HG03045 (cell line): ENCODE measurements at regions not wholly inside any gene's neighbourhood (a gene's known extent, or its start where the extent isn't known, plus 50 kb on each side); places are given as distances from the start of the nearest gene placed in this dataset.
"Not testable (repeated sequence)": the region's sequence is repeated elsewhere in the genome, so short reads cannot be mapped to it uniquely, and the experiment has no call there.

Source experiments
- ATAC-seq: cut with Tn5 transposase; IDR thresholded peaks from one replicate; pipeline ENCODE4 v1.9.1; 2021; ENCODE audit warnings: mild to moderate bottlenecking, moderate library complexity; ENCODE audit not compliant: unreplicated experiment

DNA sequence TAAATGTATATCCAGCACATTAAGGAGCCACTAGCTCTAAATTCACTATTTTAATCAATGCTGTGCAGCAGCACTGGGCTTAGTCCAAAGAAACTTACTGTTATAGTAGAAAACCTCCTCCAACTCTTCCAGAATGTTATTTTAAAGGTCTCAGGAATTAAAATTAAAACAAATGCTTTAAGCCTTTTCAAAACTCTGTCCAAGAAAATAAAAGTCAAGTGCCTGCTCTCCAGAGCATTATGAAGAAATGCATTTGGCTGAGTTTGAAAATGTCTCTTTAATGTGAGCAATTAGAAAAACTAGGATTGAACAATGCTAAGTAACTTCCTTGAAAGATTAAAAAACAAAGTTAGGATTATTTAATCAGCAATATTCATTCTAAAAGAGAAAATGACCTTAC lies 322.4 kb upstream of the DCN start:
- no peak for ATAC-seq

DNA sequence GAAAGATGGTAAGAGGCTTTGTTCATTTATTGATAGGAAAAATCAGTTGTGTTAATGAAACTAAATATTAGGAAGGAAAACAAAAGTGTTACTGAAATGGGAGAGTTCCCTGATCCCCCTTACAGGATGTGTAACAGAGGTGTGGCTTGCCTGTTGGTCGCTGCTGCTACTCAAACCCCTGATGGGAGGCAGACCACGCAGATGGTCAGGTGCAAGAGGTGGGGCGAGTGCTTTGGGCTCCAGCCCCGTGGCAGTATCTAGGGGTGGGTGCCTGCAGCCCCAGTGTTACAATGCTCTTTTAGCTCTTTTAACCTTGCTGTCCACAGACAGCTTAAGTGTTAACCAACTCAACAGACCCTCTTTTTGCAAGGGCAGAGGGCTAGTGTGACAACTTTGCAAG lies 319.6 kb upstream of the DCN start:
- no peak for ATAC-seq

- ATAC-seq: no peak
These were observed 313.7 kb upstream of the DCN start for GRCh38 chr12:91496337-91496736.

DNA sequence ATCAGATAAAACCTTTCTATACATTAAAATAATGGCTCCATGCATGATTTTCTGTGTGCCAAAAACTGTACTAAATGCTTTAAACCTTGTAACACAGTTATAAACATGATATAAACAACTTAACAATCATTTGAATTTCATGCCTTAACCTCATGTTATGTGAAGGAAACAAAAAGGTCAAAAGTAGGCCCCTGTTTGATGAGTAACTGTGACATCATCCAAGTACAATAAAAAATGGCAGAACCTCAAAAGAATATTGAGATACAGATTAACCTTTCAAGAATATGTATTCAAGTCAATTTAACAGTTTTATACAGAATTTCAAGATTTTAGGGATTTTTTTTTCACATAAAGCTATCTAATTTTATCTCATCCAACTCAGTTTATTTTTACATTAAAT lies 310.7 kb upstream of the DCN start:
- no peak for ATAC-seq

GRCh38 chr12:91492648-91493047 lies 310.0 kb upstream of the DCN start:
- ATAC-seq: no peak

GRCh38 chr12:91490667-91491311 lies 308.2 kb upstream of the DCN start:
- no peak for ATAC-seq

GRCh38 chr12:91483471-91483985 lies 300.9 kb upstream of the DCN start:
- ATAC-seq: no peak

DNA sequence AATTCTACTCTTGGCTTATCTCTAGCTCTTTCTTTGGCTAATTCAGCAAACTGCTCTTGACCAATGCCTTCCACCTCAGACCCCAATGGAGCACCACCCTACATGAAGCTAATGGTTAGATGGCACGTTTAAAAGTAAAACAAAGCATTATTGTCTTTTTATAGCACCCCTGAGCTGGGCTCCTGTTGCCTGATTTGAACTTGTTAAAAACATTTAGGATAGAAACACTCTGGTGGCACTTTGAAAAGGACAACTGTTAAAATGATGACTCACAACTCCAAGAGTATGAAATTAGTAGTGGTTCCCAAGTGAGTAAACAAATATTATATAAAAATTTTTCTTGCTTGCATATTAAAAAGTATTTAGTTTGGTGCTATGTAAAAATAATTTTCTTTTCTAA lies 299.6 kb upstream of the DCN start:
- no peak for ATAC-seq

- ATAC-seq: no peak
These were observed 295.9 kb upstream of the DCN start for GRCh38 chr12:91478500-91478899.

GRCh38 chr12:91467686-91468085 lies 285.1 kb upstream of the DCN start:
- ATAC-seq: no peak

DNA sequence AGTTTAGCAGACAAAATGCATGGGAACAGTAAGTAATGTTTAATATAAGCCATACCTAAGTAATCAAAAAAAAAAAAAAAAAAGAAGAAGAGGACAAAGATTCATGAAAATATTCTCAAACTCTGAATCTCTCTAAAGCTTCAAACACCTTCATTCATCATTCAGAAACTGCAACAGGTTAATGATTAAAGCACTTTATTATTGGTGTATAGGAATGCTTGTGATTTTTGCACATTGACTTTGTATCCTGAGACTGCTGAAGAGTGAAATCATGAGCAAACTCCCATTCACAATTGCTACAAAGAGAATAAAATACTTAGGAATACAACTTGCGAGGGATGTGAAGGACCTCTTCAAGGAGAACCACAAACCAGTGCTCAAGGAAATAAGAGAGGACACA lies 278.4 kb upstream of the DCN start:
- ATAC-seq: no peak

DNA sequence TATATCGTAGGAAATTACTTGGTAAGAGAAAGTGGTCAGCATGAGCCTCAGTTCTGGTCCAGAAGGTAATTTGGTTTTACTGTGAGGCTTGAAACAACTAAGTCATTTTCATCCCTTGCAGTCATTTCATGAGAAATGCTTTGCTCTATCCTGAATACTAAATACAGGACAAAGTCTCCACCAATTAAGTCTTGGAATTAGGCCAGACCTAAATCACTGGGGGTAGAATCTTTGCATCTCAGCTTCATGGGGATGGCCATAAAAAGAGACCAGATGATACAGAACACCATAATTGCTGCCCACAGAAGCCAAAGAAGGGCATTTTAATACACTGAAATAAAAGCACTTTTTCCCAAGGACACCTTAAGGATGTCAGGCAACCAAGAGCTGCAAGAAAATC lies 277.9 kb upstream of the DCN start:
- ATAC-seq: no peak

DNA sequence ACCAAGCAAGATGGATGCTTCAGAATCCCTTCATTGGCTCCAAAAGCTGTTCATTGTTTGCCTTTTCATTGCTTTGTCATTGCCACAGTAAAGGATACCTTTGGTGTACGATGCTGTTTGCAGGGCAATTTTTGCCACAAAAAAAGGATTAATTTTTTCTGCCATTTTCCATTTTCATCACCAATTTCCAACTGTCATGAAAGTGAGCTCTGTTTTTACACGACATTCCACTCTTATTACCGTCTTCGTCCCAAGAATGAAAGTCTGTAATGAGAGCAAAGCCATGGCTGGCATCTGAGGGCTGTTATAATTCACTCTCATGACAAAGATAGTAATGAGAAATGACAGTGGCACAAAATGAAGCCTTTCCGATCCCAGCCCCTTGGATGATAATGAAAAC lies 272.7 kb upstream of the DCN start:
- no peak for ATAC-seq

- ATAC-seq: no peak
These were observed 271.6 kb upstream of the DCN start for GRCh38 chr12:91454179-91454578.

- ATAC-seq: not testable (repeated sequence)
These were observed 269.8 kb upstream of the DCN start for GRCh38 chr12:91452464-91452863.

DNA sequence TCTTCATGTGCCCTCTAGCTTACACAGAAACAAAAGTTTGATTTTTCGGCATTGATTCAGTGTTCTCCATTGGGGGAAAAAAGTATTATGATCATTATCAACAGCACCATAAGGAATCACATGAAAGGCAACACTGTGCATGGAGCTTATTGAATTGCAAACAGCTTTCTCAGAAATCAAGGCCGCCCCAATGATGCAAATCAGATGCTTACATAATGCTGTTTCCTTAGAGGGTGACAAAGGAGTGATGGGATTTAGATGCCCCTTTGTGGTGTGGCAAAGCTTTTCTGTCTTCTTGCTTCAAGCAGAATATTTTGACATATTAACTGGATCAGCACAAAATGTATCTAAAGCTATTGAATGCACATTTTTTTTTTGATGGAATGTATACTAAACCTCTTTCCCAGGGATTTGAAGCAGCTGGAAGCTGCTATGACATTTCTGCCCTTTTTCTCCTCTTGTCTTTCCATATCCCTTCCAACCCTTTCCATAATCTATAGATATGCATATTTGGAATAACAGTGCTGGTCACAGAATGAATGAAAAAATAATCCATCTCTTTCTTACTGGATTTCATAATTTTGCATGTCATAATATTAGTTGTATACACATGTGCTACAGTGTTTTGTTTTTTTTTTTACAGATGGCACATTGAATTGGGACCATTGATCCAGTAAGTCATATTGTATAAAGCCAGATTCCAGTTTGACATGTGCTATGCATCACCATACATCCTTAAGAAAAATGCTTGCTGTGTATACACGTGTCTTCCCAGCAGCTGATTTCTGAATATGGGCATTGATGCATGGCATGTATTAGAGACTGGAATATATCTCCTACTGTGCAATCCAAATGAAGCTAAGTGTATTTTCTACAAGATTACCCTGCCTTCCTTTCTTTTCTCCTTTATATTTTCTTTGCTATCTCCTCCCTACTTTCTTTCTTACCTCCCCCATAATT lies 259.7 kb upstream of the DCN start:
- no peak for ATAC-seq

DNA sequence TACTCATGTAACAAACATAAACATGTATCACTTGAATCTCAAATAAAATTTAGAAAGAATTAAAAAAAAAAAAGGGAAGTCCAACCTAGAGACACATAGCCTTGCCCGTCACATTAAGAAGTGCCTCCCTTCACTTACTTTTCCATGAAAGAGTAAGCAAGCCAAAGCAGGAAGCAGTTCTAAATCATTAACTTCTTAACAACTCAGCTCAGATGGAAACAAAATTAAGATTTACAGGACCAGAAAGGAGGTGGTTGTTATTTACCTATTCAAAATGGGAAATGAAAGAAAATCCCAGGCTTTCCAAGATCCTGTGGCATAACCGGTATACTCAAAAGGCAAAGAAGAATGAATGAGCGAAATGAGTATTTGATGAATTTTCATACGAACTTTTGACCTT lies 258.6 kb upstream of the DCN start:
- ATAC-seq: no peak

GRCh38 chr12:91434081-91434480 lies 251.5 kb upstream of the DCN start:
- no peak for ATAC-seq

DNA sequence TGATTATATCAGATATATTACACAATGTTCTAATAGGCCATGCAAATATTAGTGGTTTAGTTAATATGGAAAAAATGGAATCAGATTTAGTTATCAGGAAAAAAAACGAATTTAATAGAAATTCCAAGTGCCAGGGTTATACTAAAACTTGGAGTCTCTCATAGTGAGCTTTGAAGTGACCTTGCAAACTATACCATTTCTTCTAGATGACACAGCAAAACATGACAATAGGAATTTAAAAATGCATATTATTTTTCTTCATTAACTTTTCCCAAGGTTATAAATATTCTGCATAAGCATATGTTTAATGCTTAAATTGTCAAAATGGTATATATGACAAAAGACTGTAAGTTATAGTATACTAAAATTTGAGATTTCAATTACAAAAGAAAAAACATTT lies 250.1 kb upstream of the DCN start:
- no peak for ATAC-seq

GRCh38 chr12:91432089-91432488 lies 249.5 kb upstream of the DCN start:
- no peak for ATAC-seq

DNA sequence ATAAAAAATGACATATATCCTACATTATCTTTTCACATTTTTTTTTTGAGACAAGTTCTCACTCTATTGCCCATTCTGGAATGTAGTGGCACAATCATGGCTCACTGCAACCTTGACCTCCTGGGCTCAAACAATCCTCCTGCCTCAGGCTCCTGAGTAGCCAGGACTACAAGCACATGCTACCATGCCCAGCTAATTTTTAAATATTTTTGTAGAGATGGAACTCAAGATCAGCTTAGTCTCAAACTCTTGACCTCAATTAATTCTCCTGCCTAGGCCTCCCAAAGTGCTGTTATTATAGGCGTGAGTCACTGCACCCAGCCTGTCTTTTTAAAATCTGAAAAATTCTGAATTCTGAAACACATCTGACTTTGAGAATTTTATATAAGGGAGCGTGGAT lies 241.9 kb upstream of the DCN start:
- ATAC-seq: no peak

DNA sequence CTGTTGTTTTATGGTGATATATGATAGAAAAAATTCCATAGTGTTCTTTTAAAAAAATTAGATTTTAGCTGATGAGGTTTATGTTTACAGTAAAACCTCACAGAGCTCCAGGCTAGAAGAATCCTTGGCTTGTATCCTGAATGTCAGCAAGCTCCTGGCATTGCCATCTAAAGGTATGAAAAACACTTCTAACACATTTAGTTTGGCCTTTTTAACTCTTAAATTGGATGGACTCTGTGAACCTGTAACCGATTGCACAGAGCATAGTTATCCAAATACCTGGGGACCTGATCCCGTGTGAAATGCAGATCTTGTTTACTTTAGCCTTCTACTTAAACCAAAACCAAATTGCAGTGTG lies 241.1 kb upstream of the DCN start:
- ATAC-seq: no peak
